H1 (cell line): ENCODE measurements at regions not wholly inside any gene's neighbourhood (a gene's known extent, or its start where the extent isn't known, plus 50 kb on each side); places are given as distances from the start of the nearest gene placed in this dataset.

Source experiments
- CTCF ChIA-PET: fragments of 300-600 bp; sonication (Branson Sonifier 250); formaldehyde crosslinking; loops from one replicate; lab custom pipeline; 2021; ENCODE audit not compliant: partially characterized antibody; lab: Charles Lee
- POLR2A ChIA-PET: fragments of 300-600 bp; sonication (Branson Sonifier 250); formaldehyde crosslinking; loops from one replicate; lab custom pipeline; 2021; ENCODE audit warnings: inconsistent platforms; ENCODE audit not compliant: partially characterized antibody; lab: Charles Lee
- DNase-seq, 2 experiments: peaks; one replicate each; pipeline versions ENCODE4 v3.0.0 to v3.0.0-alpha.2; 2010 to 2022; ENCODE audit warnings: low spot score in 2 of 2, low read depth in 1 of 2, mixed read lengths in 1 of 2
- FAIRE-seq: peaks from 2 replicates; lab custom pipeline; 2011; peaks lifted over from hg19 to GRCh38; lab: Jason Lieb, UNC
- H2AFZ ChIP-seq: 2 replicates; pipeline ENCODE4 v1.8.1; 2012; ENCODE audit warnings: low read length, inconsistent platforms
- H2AK5ac ChIP-seq: 2 replicates; pipeline ENCODE4 v1.6.1; 2013; ENCODE audit warnings: low read depth, low read length
- H2BK120ac ChIP-seq: replicated peaks from 2 replicates; pipeline ENCODE3; 2013; ENCODE audit warnings: low read depth, low read length, inconsistent platforms
- H2BK12ac ChIP-seq: 2 replicates; pipeline ENCODE4 v1.6.1; 2013; ENCODE audit warnings: low read depth, low read length
- H2BK15ac ChIP-seq: 2 replicates; pipeline ENCODE4 v1.6.1; 2013; ENCODE audit warnings: low read length
- H2BK20ac ChIP-seq: 2 replicates; pipeline ENCODE4 v1.6.1; 2013; ENCODE audit warnings: low read length
- H2BK5ac ChIP-seq: 2 replicates; pipeline ENCODE4 v1.6.1; 2013; ENCODE audit warnings: low read depth, low read length
- H3K14ac ChIP-seq: 2 replicates; pipeline ENCODE4 v1.6.1; 2013; ENCODE audit warnings: inconsistent platforms; ENCODE audit not compliant: insufficient read length
- H3K18ac ChIP-seq: 2 replicates; pipeline ENCODE4 v1.6.1; 2013; ENCODE audit warnings: low read length; ENCODE audit errors: extremely low read depth
- H3K23ac ChIP-seq: 2 replicates; pipeline ENCODE4 v1.6.1; 2013; ENCODE audit warnings: inconsistent platforms; ENCODE audit not compliant: insufficient read length
- H3K23me2 ChIP-seq: 2 replicates; pipeline ENCODE4 v1.6.1; 2013; ENCODE audit warnings: low read depth, low read length
- H3K27ac ChIP-seq: 2 replicates; pipeline ENCODE4 v1.6.1; 2011; ENCODE audit warnings: low read depth, low read length, inconsistent platforms
- H3K27me3 ChIP-seq, 4 experiments: replicated peaks in 1 of 4; 1 replicate in 1 of 4; 2 replicates in 3 of 4; pipeline versions ENCODE4 v1.6.1 to v1.8.1; 2011 to 2013; ENCODE audit warnings: low read length in 3 of 4, mild to moderate bottlenecking in 3 of 4, inconsistent platforms in 2 of 4, mixed read lengths in 2 of 4, moderate library complexity in 1 of 4; ENCODE audit not compliant: control insufficient read depth in 3 of 4, insufficient read depth in 3 of 4; ENCODE audit errors: extremely low read depth in 1 of 4
- H3K36me3 ChIP-seq, 4 experiments: 2 replicates each; pipeline versions ENCODE4 v1.6.1 to v1.8.1; 2011 to 2013; ENCODE audit warnings: mild to moderate bottlenecking in 4 of 4, low read length in 3 of 4, moderate library complexity in 2 of 4, control low read depth in 1 of 4, inconsistent platforms in 1 of 4; ENCODE audit not compliant: insufficient read depth in 4 of 4, control insufficient read depth in 2 of 4
- H3K4ac ChIP-seq: replicated peaks from 2 replicates; pipeline ENCODE3; 2013; ENCODE audit warnings: low read length, low read depth, mixed read lengths, inconsistent platforms; ENCODE audit not compliant: insufficient read length
- H3K4me1 ChIP-seq, 4 experiments: replicated peaks in 1 of 4; 1 replicate in 1 of 4; 2 replicates in 3 of 4; pipeline versions ENCODE4 v1.6.1 to v1.8.1; 2011 to 2013; ENCODE audit warnings: low read length in 3 of 4, inconsistent platforms in 2 of 4, mixed read lengths in 1 of 4; ENCODE audit not compliant: insufficient read depth in 4 of 4, control insufficient read depth in 3 of 4
- H3K4me2 ChIP-seq, 2 experiments: 2 replicates each; pipeline versions ENCODE4 v1.6.1 to v1.8.1; 2011 to 2013; ENCODE audit warnings: low read depth in 2 of 2, low read length in 2 of 2, control low read depth in 1 of 2, inconsistent platforms in 1 of 2, mild to moderate bottlenecking in 1 of 2; ENCODE audit not compliant: insufficient read depth in 1 of 2
- H3K4me3 ChIP-seq, 4 experiments: fragments of 200-600, 300-600 bp in 1 of 4; sonication (generic), shearing (Covaris generic), sonication (Bioruptor Twin) in 1 of 4; 2 replicates each; pipeline versions ENCODE4 v1.5.1 to v1.8.1; 2011 to 2016; ENCODE audit warnings: low read length in 4 of 4, low read depth in 3 of 4, control low read depth in 2 of 4, inconsistent platforms in 2 of 4, mild to moderate bottlenecking in 2 of 4, mixed read lengths in 1 of 4, moderate library complexity in 1 of 4; ENCODE audit not compliant: insufficient read depth in 2 of 4; ENCODE audit errors: extremely low read depth in 1 of 4
- H3K56ac ChIP-seq: replicated peaks from 2 replicates; pipeline ENCODE3; 2013; ENCODE audit warnings: low read depth, mild to moderate bottlenecking, mixed read lengths, low read length, inconsistent platforms; ENCODE audit not compliant: insufficient read length
- H3K79me1 ChIP-seq: 2 replicates; pipeline ENCODE4 v1.6.1; 2013; ENCODE audit warnings: low read depth, low read length, control low read depth
- H3K79me2 ChIP-seq, 2 experiments: 2 replicates each; pipeline versions ENCODE4 v1.6.1 to v1.8.1; 2012 to 2013; ENCODE audit warnings: low read length in 2 of 2, mild to moderate bottlenecking in 2 of 2, inconsistent platforms in 1 of 2; ENCODE audit not compliant: insufficient read depth in 2 of 2, control insufficient read depth in 1 of 2
- H3K9ac ChIP-seq, 4 experiments: replicated peaks in 1 of 4; 1 replicate in 1 of 4; 2 replicates in 3 of 4; pipeline versions ENCODE4 v1.6.1 to v1.8.1; 2011 to 2013; ENCODE audit warnings: low read depth in 3 of 4, low read length in 3 of 4, control low read depth in 2 of 4, mild to moderate bottlenecking in 2 of 4, moderate library complexity in 2 of 4, inconsistent platforms in 1 of 4; ENCODE audit errors: extremely low read depth in 1 of 4
- H3K9me3 ChIP-seq, 2 experiments: 2 replicates each; pipeline versions ENCODE4 v1.6.1 to v1.8.1; 2012 to 2013; ENCODE audit warnings: mild to moderate bottlenecking in 2 of 2, moderate library complexity in 2 of 2, control low read depth in 1 of 2, inconsistent platforms in 1 of 2, low read depth in 1 of 2, low read length in 1 of 2, mixed read lengths in 1 of 2; ENCODE audit not compliant: insufficient read depth in 2 of 2
- H4K20me1 ChIP-seq, 2 experiments: replicated peaks in 1 of 2; 2 replicates each; pipeline versions ENCODE3 to v1.8.1; 2011 to 2013; ENCODE audit warnings: inconsistent platforms in 2 of 2, low read length in 2 of 2, mild to moderate bottlenecking in 1 of 2; ENCODE audit not compliant: insufficient read depth in 2 of 2, control insufficient read depth in 1 of 2
- H4K5ac ChIP-seq: 2 replicates; pipeline ENCODE4 v1.6.1; 2013; ENCODE audit warnings: low read length, low read depth, mixed read lengths, inconsistent platforms; ENCODE audit not compliant: insufficient read length
- H4K8ac ChIP-seq: 2 replicates; pipeline ENCODE4 v1.8.0; 2013; ENCODE audit warnings: mild to moderate bottlenecking, moderate library complexity, low read length, inconsistent platforms; ENCODE audit not compliant: insufficient read depth; ENCODE audit errors: extremely low read depth
- H4K91ac ChIP-seq: replicated peaks from 2 replicates; pipeline ENCODE3; 2013; ENCODE audit warnings: low read length, mixed read lengths, inconsistent platforms; ENCODE audit not compliant: insufficient read length
- ATF3 ChIP-seq: IDR thresholded peaks from 2 replicates; pipeline ENCODE4 v1.6.1; 2011; ENCODE audit warnings: low read depth, mild to moderate bottlenecking, low read length; ENCODE audit not compliant: insufficient read depth
- BACH1 ChIP-seq: IDR thresholded peaks from 2 replicates; pipeline ENCODE4 v1.6.1; 2012; ENCODE audit warnings: low read length, improper control_type of control experiment
- CHD2 ChIP-seq: IDR thresholded peaks from 2 replicates; pipeline ENCODE4 v1.6.1; 2012; ENCODE audit warnings: low read length, improper control_type of control experiment
- KDM5A ChIP-seq: fragments of 200-600 bp; IDR thresholded peaks from 2 replicates; pipeline ENCODE4 v1.7.1; 2012; ENCODE audit warnings: mild to moderate bottlenecking, low read length, inconsistent platforms, mixed read lengths
- MAX ChIP-seq: IDR thresholded peaks from 2 replicates; pipeline ENCODE4 v1.6.1; 2012; ENCODE audit warnings: inconsistent platforms
- POLR2A ChIP-seq, 2 experiments: IDR thresholded peaks; 1 replicate in 1 of 2; 2 replicates in 1 of 2; pipeline ENCODE4 v1.6.1; 2011; ENCODE audit warnings: low read depth in 2 of 2, low read length in 2 of 2, mild to moderate bottlenecking in 2 of 2; ENCODE audit errors: control extremely low read depth in 1 of 2
- RAD21 ChIP-seq, 2 experiments: IDR thresholded peaks in 1 of 2; conservative IDR thresholded peaks in 1 of 2; 2 replicates each; pipeline ENCODE4 v1.6.1; 2011; ENCODE audit warnings: low read depth in 2 of 2, low read length in 2 of 2, improper control_type of control experiment in 1 of 2, inconsistent platforms in 1 of 2, mild to moderate bottlenecking in 1 of 2, moderate library complexity in 1 of 2
- SAP30 ChIP-seq: fragments of 300-600 bp; sonication (generic); IDR thresholded peaks from 2 replicates; pipeline ENCODE4 v1.7.1; 2012; ENCODE audit warnings: low read length, moderate library complexity, mild to moderate bottlenecking, inconsistent platforms; ENCODE audit not compliant: insufficient read depth, insufficient replicate concordance
- SP1 ChIP-seq: IDR thresholded peaks from 2 replicates; pipeline ENCODE4 v1.6.1; 2011; ENCODE audit warnings: low read depth, low read length
- TAF7 ChIP-seq: optimal IDR thresholded peaks from 2 replicates; pipeline ENCODE3; 2011; ENCODE audit warnings: low read depth, mild to moderate bottlenecking, inconsistent platforms, low read length, moderate library complexity, borderline replicate concordance
- TCF12 ChIP-seq: IDR thresholded peaks from 2 replicates; pipeline ENCODE4 v1.6.1; 2011; ENCODE audit warnings: low read depth, mild to moderate bottlenecking, low read length
- USF2 ChIP-seq: IDR thresholded peaks from 2 replicates; pipeline ENCODE4 v1.6.1; 2011; ENCODE audit warnings: low read length, improper control_type of control experiment
- YY1 ChIP-seq: IDR thresholded peaks from 2 replicates; pipeline ENCODE4 v1.6.1; 2011; ENCODE audit warnings: low read depth, mild to moderate bottlenecking, low read length
- WGBS, 2 experiments: shearing (Covaris generic) in 1 of 2; methylation state at CpG; one replicate each; pipeline versions ENCODE4 v1.1.6 to v1.1.7; 2013 to 2015; ENCODE audit warnings: low lambda C conversion rate in 2 of 2, mixed read lengths in 2 of 2, inconsistent platforms in 1 of 2, low coverage in 1 of 2, missing lambda C conversion rate in 1 of 2; ENCODE audit not compliant: insufficient replicate concordance in 2 of 2, insufficient coverage in 1 of 2, insufficient read length in 1 of 2; ENCODE audit errors: extremely low coverage in 1 of 2, missing lambda C conversion rate in 1 of 2; 5-methylcytosine and 5-hydroxymethylcytosine counted together

GRCh38 chr2:129768036-129768386 is 211.5 kb upstream of the RAB6C start:
- H3K4me3 ChIP-seq = no peak overlapping the region
- H3K23me2 ChIP-seq = no peaks in the 10 kb centered on the region
- no peak overlapping the region for H3K56ac ChIP-seq
- H3K79me2 ChIP-seq = no peaks in the 10 kb centered on the region
- peaks cover 0 to 6% (median 0%) of the 10 kb centered on the region in 4 experiments; a peak in 2 of 7 replicates for H3K4me1 ChIP-seq
- no peak overlapping the region for H3K23ac ChIP-seq
- H3K27me3 ChIP-seq = no peaks in the 10 kb centered on the region
- H2BK120ac ChIP-seq = no peak overlapping the region
- no peak overlapping the region for H2AFZ ChIP-seq
- H2BK5ac ChIP-seq = no peak overlapping the region
- H3K36me3 ChIP-seq = no peaks in the 10 kb centered on the region
- H3K9ac ChIP-seq = no peak overlapping the region
- H4K8ac ChIP-seq = no peak overlapping the region
- H2BK15ac ChIP-seq = no peak overlapping the region
- no peak overlapping the region for H3K4ac ChIP-seq
- POLR2A ChIA-PET = interaction anchor here (1.3 kb wide), 1 partner anchor 15 kb away, joined by 3 read pairs; no protein-coding TSS in a partner anchor
- no peaks in the 10 kb centered on the region for H3K79me1 ChIP-seq
- no peak overlapping the region for H2BK20ac ChIP-seq
- CTCF ChIA-PET = interaction anchor here (1.4 to 4.8 kb wide), 5 partner anchors 8 to 20 kb away, joined by 4 to 18 read pairs (median 7); no protein-coding TSS in a partner anchor
- H4K91ac ChIP-seq = no peak overlapping the region
- H3K18ac ChIP-seq = no peak overlapping the region
- no peak overlapping the region for H4K5ac ChIP-seq
- no peak overlapping the region for H2AK5ac ChIP-seq
- FAIRE-seq (no peak), DNase-seq (no peak)
- H3K27ac ChIP-seq = no peak overlapping the region
- WGBS, 2 experiments = 87% methylated on average over 6 of the region's 6 CpGs; no CpG with 5 or more reads in 1 of the 2 experiments
- no peak overlapping the region for H2BK12ac ChIP-seq
- H4K20me1 ChIP-seq = no peaks in the 10 kb centered on the region
- no peak overlapping the region for H3K14ac ChIP-seq
- no peak overlapping the region for H3K4me2 ChIP-seq
- no peaks in the 10 kb centered on the region for H3K9me3 ChIP-seq
- no peak for TF ChIP-seq YY1
- no peak for TF ChIP-seq RAD21 (IDR thresholded peaks at IDR 0.05 in 1 of 2, conservative IDR thresholded peaks at IDR 0.05 in 1 of 2; ENCODE audit: low read depth in 2 of 2, low read length in 2 of 2)
- no peak for TF ChIP-seq ATF3
- no peak for TF ChIP-seq TAF7
- no peak for TF ChIP-seq SP1
- no peak for TF ChIP-seq SAP30
- TF ChIP-seq USF2 = no peak
- no peak for TF ChIP-seq CHD2
- TF ChIP-seq KDM5A = no peak
- TF ChIP-seq MAX = no peak
- no peak for TF ChIP-seq BACH1
- no peak for TF ChIP-seq POLR2A (IDR thresholded peaks at IDR 0.05; ENCODE audit: control extremely low read depth in 1 of 2, low read depth in 2 of 2, low read length in 2 of 2)
- TF ChIP-seq TCF12 = no peak
